SK-N-SH (cell line): ENCODE measurements at regions not wholly inside any gene's neighbourhood (a gene's known extent, or its start where the extent isn't known, plus 50 kb on each side); places are given as distances from the start of the nearest gene placed in this dataset.

Source experiments
- CHD2 ChIP-seq: fragments of 150-350 bp; IDR thresholded peaks from 2 replicates; pipeline ENCODE4 v1.6.1; 2018; ENCODE audit warnings: low read length; ENCODE audit not compliant: partially characterized antibody
- CTCF ChIP-seq: fragments of 200-600 bp; sonication (generic); IDR thresholded peaks from 2 replicates; pipeline ENCODE4 v1.6.1; 2017; ENCODE audit warnings: antibody characterized with exemption, mild to moderate bottlenecking, moderate library complexity
- EP300 ChIP-seq, 2 experiments: IDR thresholded peaks; 2 replicates each; pipeline versions ENCODE4 v1.4.0 to v1.6.1; 2012; ENCODE audit warnings: borderline replicate concordance in 1 of 2, low read depth in 1 of 2, low read length in 1 of 2
- EZH2phosphoT487 ChIP-seq: fragments of 200-600 bp; sonication (generic); IDR thresholded peaks from 2 replicates; pipeline ENCODE4 v1.6.1; 2017; ENCODE audit warnings: low read depth, mixed run types, mild to moderate bottlenecking, antibody characterized with exemption, moderate library complexity, borderline replicate concordance
- FOXJ3 ChIP-seq: sonication (generic); formaldehyde crosslinking; IDR thresholded peaks from 2 replicates; pipeline ENCODE4 v1.5.1; 2020; ENCODE audit warnings: mild to moderate bottlenecking, missing genetic modification reagents
- GABPA ChIP-seq: IDR thresholded peaks from 2 replicates; pipeline ENCODE4 v1.4.0; 2012; ENCODE audit warnings: low read depth, mild to moderate bottlenecking
- MAX ChIP-seq: IDR thresholded peaks from 2 replicates; pipeline ENCODE4 v1.4.0; 2012; ENCODE audit warnings: low read depth
- POLR2AphosphoS5 ChIP-seq: IDR thresholded peaks from 2 replicates; pipeline ENCODE4 v1.6.1; 2012; ENCODE audit warnings: low read depth, low read length
- RAD21 ChIP-seq: IDR thresholded peaks from 2 replicates; pipeline ENCODE4 v1.6.1; 2012; ENCODE audit warnings: mild to moderate bottlenecking, low read length
- SIN3A ChIP-seq: IDR thresholded peaks from 2 replicates; pipeline ENCODE4 v1.6.1; 2012; ENCODE audit warnings: low read depth, mild to moderate bottlenecking, low read length, moderate library complexity, borderline replicate concordance
- TAF1 ChIP-seq: IDR thresholded peaks from 2 replicates; pipeline ENCODE4 v1.6.1; 2012; ENCODE audit warnings: low read depth, mild to moderate bottlenecking, low read length, moderate library complexity, borderline replicate concordance
- USF1 ChIP-seq: IDR thresholded peaks from 2 replicates; pipeline ENCODE4 v1.4.0; 2012; ENCODE audit warnings: low read depth, borderline replicate concordance
- USF2 ChIP-seq: fragments of 150-350 bp; IDR thresholded peaks from 2 replicates; pipeline ENCODE4 v1.6.1; 2017; ENCODE audit warnings: antibody characterized with exemption, low read length, low read depth, borderline replicate concordance

GRCh38 chr2:52414561-52415295 is 1352.9 kb upstream of the CHAC2 start:
- TF ChIP-seq POLR2AphosphoS5 (no peak), CHD2 (no peak), EP300 (IDR thresholded peaks at IDR 0.05; ENCODE audit: borderline replicate concordance in 1 of 2, low read depth in 1 of 2, low read length in 1 of 2) (no peak), USF2 (no peak), CTCF (no peak), TAF1 (no peak), EZH2phosphoT487 (no peak), GABPA (no peak), USF1 (no peak), MAX (no peak), FOXJ3 (CRISPR knock-in tag) (no peak), RAD21 (no peak), SIN3A (no peak)
